ENCODE measurements at regions not wholly inside any gene's neighbourhood (a gene's known extent, or its start where the extent isn't known, plus 50 kb on each side); places are given as distances from the start of the nearest gene placed in this dataset.

DNA sequence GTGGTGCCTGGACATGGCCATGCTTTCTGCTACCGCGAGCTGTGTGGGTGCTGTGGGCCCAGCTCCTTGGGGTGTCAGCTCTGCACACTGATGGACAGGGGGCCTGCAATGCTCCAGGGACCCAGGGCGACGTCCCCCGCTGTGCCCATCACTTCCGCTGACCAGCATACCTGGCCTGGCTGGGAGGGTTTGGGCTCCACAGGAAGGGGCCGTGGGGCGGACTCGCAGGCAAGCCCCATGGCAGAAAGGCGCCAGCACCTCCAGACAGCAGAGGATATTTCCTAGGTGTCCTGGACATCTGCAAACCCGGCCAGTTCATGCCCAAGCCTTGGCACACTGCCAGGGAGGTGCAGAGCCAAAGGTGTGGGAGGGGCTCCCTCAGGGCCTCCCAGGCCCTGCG is 295.8 kb upstream of the IRX4 start:
- no peak for DNase-seq (ENCODE audit: extremely low read depth, low read depth)
- no peak overlapping the region for H3K4me3 ChIP-seq (replicated peaks; ENCODE audit: low read depth, low read length)
- TF ChIP-seq CTCF (IDR thresholded peaks at IDR 0.05; ENCODE audit: low read depth, low read length, missing control alignments) = no peak

- no peak for TF ChIP-seq CTCF (IDR thresholded peaks at IDR 0.05; ENCODE audit: low read depth, low read length, missing control alignments)
- DNase-seq (ENCODE audit: extremely low read depth, low read depth) = no peak
- no peak overlapping the region for H3K4me3 ChIP-seq (replicated peaks; ENCODE audit: low read depth, low read length)
Measured at GRCh38 chr5:2178071-2178477, 295.3 kb upstream of the IRX4 start.

DNA sequence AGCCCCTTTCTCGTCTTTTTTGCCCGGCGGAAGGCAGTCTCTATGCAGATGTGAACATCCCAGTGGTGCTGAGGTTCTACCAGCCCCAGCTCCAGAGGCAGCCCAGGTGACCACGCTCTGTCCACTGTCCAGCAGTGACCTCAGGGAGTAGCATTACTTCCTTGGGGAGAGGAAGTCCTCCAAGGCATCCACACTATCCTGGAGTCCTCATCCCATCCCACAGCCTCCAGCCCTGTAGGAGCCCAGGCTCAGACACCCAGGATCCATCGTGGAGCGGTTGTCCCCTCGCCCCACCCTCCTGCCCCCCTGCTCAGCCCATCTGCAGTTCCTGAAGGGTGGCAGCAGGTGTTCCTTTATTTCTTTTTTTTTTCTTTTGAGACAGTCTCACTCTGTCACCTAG is 294.5 kb upstream of the IRX4 start:
- TF ChIP-seq CTCF (IDR thresholded peaks at IDR 0.05; ENCODE audit: low read depth, low read length, missing control alignments) = no peak
- H3K4me3 ChIP-seq (replicated peaks; ENCODE audit: low read depth, low read length) = no peak overlapping the region
- no peak for DNase-seq (ENCODE audit: extremely low read depth, low read depth)

- no peak for DNase-seq (ENCODE audit: extremely low read depth, low read depth)
- no peak for TF ChIP-seq CTCF (IDR thresholded peaks at IDR 0.05; ENCODE audit: low read depth, low read length, missing control alignments)
- no peak overlapping the region for H3K4me3 ChIP-seq (replicated peaks; ENCODE audit: low read depth, low read length)
Measured at GRCh38 chr5:2176581-2176980, 293.9 kb upstream of the IRX4 start.

DNA sequence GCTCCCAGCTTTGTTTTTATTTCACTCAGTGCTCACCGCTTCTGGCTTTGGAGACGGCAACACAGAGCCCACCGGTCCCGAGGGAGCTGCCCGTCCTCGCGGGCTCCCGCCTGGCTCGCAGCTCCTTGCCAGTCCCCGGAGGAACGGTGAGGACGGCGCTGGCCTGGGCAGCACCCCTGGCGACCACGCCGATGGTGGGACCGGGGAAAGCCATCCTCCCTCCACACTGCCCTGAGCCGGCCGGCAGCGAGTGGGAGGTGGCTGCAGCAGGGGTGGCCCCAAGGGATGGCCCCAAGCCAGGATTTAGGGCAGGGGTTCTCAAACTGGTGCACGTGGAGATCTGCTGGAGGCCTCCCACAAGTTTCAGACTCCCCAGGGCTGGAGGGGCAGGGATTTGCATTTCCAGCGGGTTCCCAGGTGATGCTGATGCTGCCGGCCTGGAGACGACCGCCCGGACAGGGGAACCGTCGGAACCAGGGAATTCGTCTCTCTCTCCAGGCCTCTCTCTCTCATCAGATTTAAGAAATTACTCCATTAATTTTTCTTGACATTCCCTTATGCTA is 293.2 kb upstream of the IRX4 start:
- no peak for TF ChIP-seq CTCF (IDR thresholded peaks at IDR 0.05; ENCODE audit: low read depth, low read length, missing control alignments)
- DNase-seq (ENCODE audit: extremely low read depth, low read depth) = no peak
- no peak overlapping the region for H3K4me3 ChIP-seq (replicated peaks; ENCODE audit: low read depth, low read length)

DNA sequence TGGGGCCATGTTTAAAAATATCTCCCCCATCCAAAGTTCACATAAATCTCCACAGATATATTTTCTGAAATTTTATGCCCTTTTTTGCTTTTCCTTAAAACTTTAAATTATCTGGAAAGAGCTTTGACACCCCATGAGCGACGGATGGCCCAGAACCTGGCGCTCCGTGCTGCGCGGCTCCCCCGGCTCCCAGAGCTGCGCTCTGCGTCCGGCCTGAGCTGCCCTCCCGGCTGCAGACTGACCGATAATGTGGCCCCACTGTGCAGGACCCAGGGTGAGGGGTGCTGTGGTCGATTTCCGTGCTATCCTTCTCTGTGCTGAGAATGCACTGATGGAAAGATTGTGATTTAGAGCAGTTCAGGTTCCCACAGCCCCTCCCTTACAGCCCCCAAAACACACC is 292.3 kb upstream of the IRX4 start:
- H3K4me3 ChIP-seq (replicated peaks; ENCODE audit: low read depth, low read length) = no peak overlapping the region
- DNase-seq (ENCODE audit: extremely low read depth, low read depth) = no peak
- no peak for TF ChIP-seq CTCF (IDR thresholded peaks at IDR 0.05; ENCODE audit: low read depth, low read length, missing control alignments)

GRCh38 chr5:2174538-2174937 is 291.8 kb upstream of the IRX4 start:
- H3K4me3 ChIP-seq (replicated peaks; ENCODE audit: low read depth, low read length) = no peak overlapping the region
- no peak for DNase-seq (ENCODE audit: extremely low read depth, low read depth)
- TF ChIP-seq CTCF (IDR thresholded peaks at IDR 0.05; ENCODE audit: low read depth, low read length, missing control alignments) = no peak
